Keratinocyte (primary cell): ENCODE measurements at regions not wholly inside any gene's neighbourhood (a gene's known extent, or its start where the extent isn't known, plus 50 kb on each side); places are given as distances from the start of the nearest gene placed in this dataset.

Experiments
- CTCF ChIP-seq, 3 experiments: IDR thresholded peaks in 1 of 3; conservative IDR thresholded peaks in 1 of 3; optimal IDR thresholded peaks in 1 of 3; 2 replicates in 2 of 3; 3 replicates in 1 of 3; pipeline versions ENCODE3 to v1.5.1; 2011; ENCODE audit warnings: low read length in 3 of 3, mild to moderate bottlenecking in 3 of 3, moderate library complexity in 2 of 3, control low read depth in 1 of 3, inconsistent platforms in 1 of 3; ENCODE audit not compliant: insufficient read depth in 2 of 3; ENCODE audit errors: extremely low read depth in 1 of 3
- EZH2 ChIP-seq: IDR thresholded peaks from one replicate; pipeline ENCODE4 v1.6.1; 2012; ENCODE audit warnings: inconsistent platforms, mild to moderate bottlenecking, low read length, moderate library complexity

GRCh38 chr7:46490406-46490805, 569.3 kb upstream of the IGFBP3 start:
- TF ChIP-seq CTCF (optimal IDR thresholded peaks at IDR 0.05 in 1 of 3, IDR thresholded peaks at IDR 0.05 in 1 of 3, conservative IDR thresholded peaks at IDR 0.05 in 1 of 3; ENCODE audit: extremely low read depth in 1 of 3, insufficient read depth in 2 of 3, low read length in 3 of 3) (no peak), EZH2 (no peak)
